ENCODE measurements at regions not wholly inside any gene's neighbourhood (a gene's known extent, or its start where the extent isn't known, plus 50 kb on each side); places are given as distances from the start of the nearest gene placed in this dataset.
"Not testable (repeated sequence)": the region's sequence is repeated elsewhere in the genome, so short reads cannot be mapped to it uniquely, and the experiment has no call there.

GRCh38 chr10:117807441-117807840 is 239.3 kb downstream of the RAB11FIP2 start:
- WGBS, 2 experiments (ENCODE audit: insufficient coverage in 2 of 2): 82 to 83% methylated on average over 1 to 3 of the region's 4 CpGs
- Histone ChIP-seq H3K36me3 (ENCODE audit: control insufficient read depth, insufficient read depth, low read length) (no peaks in the 10 kb centered on the region), H3K27ac (ENCODE audit: low read depth, low read length, severe bottlenecking) (no peak overlapping the region), H3K4me3 (ENCODE audit: extremely low read depth, insufficient read depth, low read length, poor library complexity, severe bottlenecking) (no peak overlapping the region), H3K9me3 (ENCODE audit: control insufficient read depth, low read length) (no peaks in the 10 kb centered on the region), H3K4me1 (ENCODE audit: control insufficient read depth, insufficient read depth, low read length, poor library complexity, severe bottlenecking) (no peaks in the 10 kb centered on the region)

DNA sequence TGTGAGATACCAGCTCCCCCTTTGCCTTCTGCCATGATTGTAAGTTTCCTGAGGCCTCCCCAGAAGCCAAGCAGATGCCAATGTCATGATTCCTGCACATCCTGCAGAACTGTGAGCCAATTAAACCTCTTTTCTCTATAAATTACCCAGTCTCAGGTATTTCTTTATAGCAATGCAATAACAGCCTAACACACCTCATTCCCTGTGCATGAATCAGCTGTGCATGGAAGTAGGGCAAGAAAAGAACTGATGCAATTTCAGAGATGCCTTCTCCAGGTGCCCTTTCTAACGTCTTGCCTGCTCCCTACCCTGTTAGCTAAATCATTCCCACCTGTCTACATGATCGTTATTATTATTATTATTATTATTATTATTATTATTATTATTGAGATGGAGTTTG is 230.9 kb downstream of the RAB11FIP2 start:
- not testable (repeated sequence) for H3K4me3 ChIP-seq (ENCODE audit: extremely low read depth, insufficient read depth, low read length, poor library complexity, severe bottlenecking); H3K27ac ChIP-seq (ENCODE audit: low read depth, low read length, severe bottlenecking); H3K9me3 ChIP-seq (ENCODE audit: control insufficient read depth, low read length); H3K4me1 ChIP-seq (ENCODE audit: control insufficient read depth, insufficient read depth, low read length, poor library complexity, severe bottlenecking); H3K36me3 ChIP-seq (ENCODE audit: control insufficient read depth, insufficient read depth, low read length)
- WGBS, 2 experiments (ENCODE audit: insufficient coverage in 2 of 2): no CpG with 5 or more reads among the region's 2 CpGs

- no peaks in the 10 kb centered on the region for H3K36me3 ChIP-seq (ENCODE audit: control insufficient read depth, insufficient read depth, low read length)
- H3K9me3 ChIP-seq (ENCODE audit: control insufficient read depth, low read length): no peaks in the 10 kb centered on the region
- H3K4me3 ChIP-seq (ENCODE audit: extremely low read depth, insufficient read depth, low read length, poor library complexity, severe bottlenecking): no peak overlapping the region
- no peak overlapping the region for H3K27ac ChIP-seq (ENCODE audit: low read depth, low read length, severe bottlenecking)
- 76 to 86% methylated on average over 3 of the region's 3 CpGs for WGBS, 2 experiments (ENCODE audit: insufficient coverage in 2 of 2)
- H3K4me1 ChIP-seq (ENCODE audit: control insufficient read depth, insufficient read depth, low read length, poor library complexity, severe bottlenecking): no peaks in the 10 kb centered on the region
Measured at GRCh38 chr10:117817116-117817515, 229.6 kb downstream of the RAB11FIP2 start.

DNA sequence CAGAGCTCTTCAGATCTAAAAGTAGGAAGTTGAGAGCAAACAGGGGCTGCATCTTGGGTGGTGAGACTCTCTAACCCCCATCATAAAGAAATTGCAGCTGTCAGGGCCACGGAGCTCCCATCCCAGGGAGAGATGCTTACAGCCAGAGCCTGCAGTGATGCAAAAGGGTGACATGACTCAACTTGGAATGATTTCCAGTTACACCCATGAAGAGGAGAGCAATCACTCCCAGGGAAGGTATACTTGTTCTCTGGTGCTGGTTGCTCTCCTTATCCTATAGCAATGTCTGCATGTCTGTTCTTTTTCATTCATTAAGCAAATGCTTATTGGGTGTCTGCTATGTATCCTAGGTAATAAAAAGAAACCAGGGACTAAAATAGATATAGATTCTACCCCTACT is 228.0 kb downstream of the RAB11FIP2 start:
- Histone ChIP-seq H3K9me3 (ENCODE audit: control insufficient read depth, low read length) (no peaks in the 10 kb centered on the region), H3K36me3 (ENCODE audit: control insufficient read depth, insufficient read depth, low read length) (no peaks in the 10 kb centered on the region), H3K4me1 (ENCODE audit: control insufficient read depth, insufficient read depth, low read length, poor library complexity, severe bottlenecking) (no peaks in the 10 kb centered on the region), H3K27ac (ENCODE audit: low read depth, low read length, severe bottlenecking) (no peak overlapping the region), H3K4me3 (ENCODE audit: extremely low read depth, insufficient read depth, low read length, poor library complexity, severe bottlenecking) (no peak overlapping the region)
- WGBS, 2 experiments (ENCODE audit: insufficient coverage in 2 of 2): 83% methylated on average over 1 of the region's 1 CpG; no CpG with 5 or more reads in 1 of the 2 experiments

GRCh38 chr10:117819304-117819703 is 227.4 kb downstream of the RAB11FIP2 start:
- Histone ChIP-seq H3K27ac (ENCODE audit: low read depth, low read length, severe bottlenecking) (no peak overlapping the region), H3K4me1 (ENCODE audit: control insufficient read depth, insufficient read depth, low read length, poor library complexity, severe bottlenecking) (no peaks in the 10 kb centered on the region), H3K4me3 (ENCODE audit: extremely low read depth, insufficient read depth, low read length, poor library complexity, severe bottlenecking) (no peak overlapping the region), H3K36me3 (ENCODE audit: control insufficient read depth, insufficient read depth, low read length) (no peaks in the 10 kb centered on the region), H3K9me3 (ENCODE audit: control insufficient read depth, low read length) (no peaks in the 10 kb centered on the region)
- 38 to 66% methylated on average over 3 to 4 of the region's 4 CpGs for WGBS, 2 experiments (ENCODE audit: insufficient coverage in 2 of 2)

DNA sequence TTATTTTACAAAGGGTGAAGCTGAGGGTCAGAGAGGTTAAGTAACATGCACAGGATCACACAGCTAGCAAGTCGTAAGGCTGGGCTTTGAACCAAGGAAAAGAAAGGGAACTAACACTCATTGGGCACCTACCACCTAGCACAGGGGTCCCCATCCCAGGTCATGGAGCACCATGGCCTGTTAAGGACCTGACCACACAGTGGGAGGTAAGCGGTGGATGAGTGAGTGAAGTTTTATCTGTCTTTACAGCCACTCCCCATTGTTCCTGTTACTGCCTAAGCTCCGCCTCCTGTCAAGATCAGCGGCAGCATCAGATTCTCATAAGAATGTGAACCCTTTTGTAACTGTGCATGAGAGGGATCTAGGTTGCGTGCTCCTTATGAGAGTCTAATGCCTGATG is 222.8 kb downstream of the RAB11FIP2 start:
- Histone ChIP-seq H3K9me3 (ENCODE audit: control insufficient read depth, low read length) (no peaks in the 10 kb centered on the region), H3K4me3 (ENCODE audit: extremely low read depth, insufficient read depth, low read length, poor library complexity, severe bottlenecking) (no peak overlapping the region), H3K4me1 (ENCODE audit: control insufficient read depth, insufficient read depth, low read length, poor library complexity, severe bottlenecking) (no peaks in the 10 kb centered on the region), H3K27ac (ENCODE audit: low read depth, low read length, severe bottlenecking) (no peak overlapping the region), H3K36me3 (ENCODE audit: control insufficient read depth, insufficient read depth, low read length) (no peaks in the 10 kb centered on the region)
- WGBS, 2 experiments (ENCODE audit: insufficient coverage in 2 of 2): 100% methylated on average over 1 of the region's 5 CpGs; no CpG with 5 or more reads in 1 of the 2 experiments

GRCh38 chr10:117830205-117830604 is 216.5 kb downstream of the RAB11FIP2 start:
- Histone ChIP-seq H3K27ac (ENCODE audit: low read depth, low read length, severe bottlenecking) (no peak overlapping the region), H3K36me3 (ENCODE audit: control insufficient read depth, insufficient read depth, low read length) (no peaks in the 10 kb centered on the region), H3K4me3 (ENCODE audit: extremely low read depth, insufficient read depth, low read length, poor library complexity, severe bottlenecking) (no peak overlapping the region), H3K4me1 (ENCODE audit: control insufficient read depth, insufficient read depth, low read length, poor library complexity, severe bottlenecking) (peaks cover 4% of the 10 kb centered on the region), H3K9me3 (ENCODE audit: control insufficient read depth, low read length) (no peaks in the 10 kb centered on the region)
- WGBS, 2 experiments (ENCODE audit: insufficient coverage in 2 of 2): 91 to 97% methylated on average over 8 to 10 of the region's 14 CpGs

- H3K4me3 ChIP-seq (ENCODE audit: extremely low read depth, insufficient read depth, low read length, poor library complexity, severe bottlenecking): no peak overlapping the region
- no peaks in the 10 kb centered on the region for H3K9me3 ChIP-seq (ENCODE audit: control insufficient read depth, low read length)
- peaks cover 4% of the 10 kb centered on the region for H3K4me1 ChIP-seq (ENCODE audit: control insufficient read depth, insufficient read depth, low read length, poor library complexity, severe bottlenecking)
- no peaks in the 10 kb centered on the region for H3K36me3 ChIP-seq (ENCODE audit: control insufficient read depth, insufficient read depth, low read length)
- H3K27ac ChIP-seq (ENCODE audit: low read depth, low read length, severe bottlenecking): no peak overlapping the region
- WGBS, 2 experiments (ENCODE audit: insufficient coverage in 2 of 2): 20 to 24% methylated on average over 13 to 14 of the region's 15 CpGs
Measured at GRCh38 chr10:117830787-117831212, 215.9 kb downstream of the RAB11FIP2 start.

- H3K4me3 ChIP-seq (ENCODE audit: extremely low read depth, insufficient read depth, low read length, poor library complexity, severe bottlenecking); H3K9me3 ChIP-seq (ENCODE audit: control insufficient read depth, low read length); H3K27ac ChIP-seq (ENCODE audit: low read depth, low read length, severe bottlenecking); H3K36me3 ChIP-seq (ENCODE audit: control insufficient read depth, insufficient read depth, low read length); H3K4me1 ChIP-seq (ENCODE audit: control insufficient read depth, insufficient read depth, low read length, poor library complexity, severe bottlenecking): not testable (repeated sequence)
- WGBS, 2 experiments (ENCODE audit: insufficient coverage in 2 of 2): 69 to 81% methylated on average over 16 to 18 of the region's 39 CpGs
Measured at GRCh38 chr10:117838500-117839498, 207.9 kb downstream of the RAB11FIP2 start.

DNA sequence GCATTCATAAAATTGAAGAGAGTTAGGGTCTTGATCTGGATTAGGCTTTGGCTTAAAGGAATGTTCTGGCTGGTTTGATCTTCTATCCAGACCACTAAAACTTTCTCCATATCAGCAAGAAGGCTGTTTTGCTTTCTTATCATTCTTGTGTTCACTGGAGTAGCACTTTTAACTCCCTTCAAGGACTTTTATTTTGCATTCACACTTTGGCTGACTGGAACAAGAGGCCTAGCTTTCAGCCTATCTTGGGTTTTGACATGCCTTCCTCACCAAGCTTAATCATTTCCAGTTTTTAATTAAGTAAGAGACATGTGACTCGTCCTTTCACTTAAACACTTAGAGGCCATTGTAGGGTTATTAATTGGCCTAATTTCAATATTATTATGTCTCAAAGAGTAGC is 190.3 kb downstream of the RAB11FIP2 start:
- H3K4me1 ChIP-seq (ENCODE audit: control insufficient read depth, insufficient read depth, low read length, poor library complexity, severe bottlenecking); H3K9me3 ChIP-seq (ENCODE audit: control insufficient read depth, low read length); H3K27ac ChIP-seq (ENCODE audit: low read depth, low read length, severe bottlenecking); H3K4me3 ChIP-seq (ENCODE audit: extremely low read depth, insufficient read depth, low read length, poor library complexity, severe bottlenecking); H3K36me3 ChIP-seq (ENCODE audit: control insufficient read depth, insufficient read depth, low read length): not testable (repeated sequence)
- WGBS, 2 experiments (ENCODE audit: insufficient coverage in 2 of 2): no CpG with 5 or more reads among the region's 1 CpG

GRCh38 chr10:117860135-117860534 is 186.6 kb downstream of the RAB11FIP2 start:
- WGBS, 2 experiments (ENCODE audit: insufficient coverage in 2 of 2): 89 to 96% methylated on average over 4 to 5 of the region's 5 CpGs

More at GRCh38 chr10:117860135-117860534, 186.6 kb downstream of the RAB11FIP2 start:
- no peak overlapping the region for H3K27ac ChIP-seq (ENCODE audit: low read depth, low read length, severe bottlenecking)
- no peak overlapping the region for H3K4me3 ChIP-seq (ENCODE audit: extremely low read depth, insufficient read depth, low read length, poor library complexity, severe bottlenecking)
- H3K36me3 ChIP-seq (ENCODE audit: control insufficient read depth, insufficient read depth, low read length): no peaks in the 10 kb centered on the region
- no peaks in the 10 kb centered on the region for H3K4me1 ChIP-seq (ENCODE audit: control insufficient read depth, insufficient read depth, low read length, poor library complexity, severe bottlenecking)
- H3K9me3 ChIP-seq (ENCODE audit: control insufficient read depth, low read length): no peaks in the 10 kb centered on the region
